ENCODE measurements at regions not wholly inside any gene's neighbourhood (a gene's known extent, or its start where the extent isn't known, plus 50 kb on each side); places are given as distances from the start of the nearest gene placed in this dataset.

DNA sequence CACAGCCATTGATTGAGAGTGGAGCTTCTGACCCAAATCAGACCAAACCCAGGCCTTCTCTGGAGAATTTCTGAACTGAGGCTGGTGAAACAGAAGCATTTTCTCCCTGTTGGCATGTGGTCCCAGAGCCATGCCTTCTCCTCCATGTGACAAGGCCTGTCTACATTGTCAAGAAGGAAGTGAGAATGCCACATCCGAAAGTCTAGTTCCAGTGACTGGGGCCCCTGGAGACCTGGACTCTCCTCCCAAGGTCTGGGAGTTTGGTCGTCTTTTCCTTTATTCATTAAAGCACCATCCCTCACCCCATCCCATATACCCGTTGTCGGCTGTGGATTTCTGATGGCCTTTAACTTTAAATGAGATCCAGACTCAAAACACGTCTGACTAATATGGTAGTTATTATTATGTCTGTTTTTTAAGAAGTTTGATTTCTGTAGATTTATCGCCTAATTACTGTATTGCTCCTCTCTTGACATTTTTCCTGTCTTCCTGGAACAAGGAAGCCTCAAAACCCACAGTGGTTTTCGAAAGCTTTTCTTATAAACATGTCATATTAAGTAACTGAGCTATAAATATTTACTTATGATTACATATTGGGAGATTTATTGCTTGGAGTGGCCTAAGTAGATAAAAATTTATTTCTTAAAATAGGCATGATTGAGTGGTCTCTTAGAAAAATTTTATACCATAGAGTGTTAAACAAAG lies 128.3 kb upstream of the FRY start:
- TF ChIP-seq, protein P1, sequence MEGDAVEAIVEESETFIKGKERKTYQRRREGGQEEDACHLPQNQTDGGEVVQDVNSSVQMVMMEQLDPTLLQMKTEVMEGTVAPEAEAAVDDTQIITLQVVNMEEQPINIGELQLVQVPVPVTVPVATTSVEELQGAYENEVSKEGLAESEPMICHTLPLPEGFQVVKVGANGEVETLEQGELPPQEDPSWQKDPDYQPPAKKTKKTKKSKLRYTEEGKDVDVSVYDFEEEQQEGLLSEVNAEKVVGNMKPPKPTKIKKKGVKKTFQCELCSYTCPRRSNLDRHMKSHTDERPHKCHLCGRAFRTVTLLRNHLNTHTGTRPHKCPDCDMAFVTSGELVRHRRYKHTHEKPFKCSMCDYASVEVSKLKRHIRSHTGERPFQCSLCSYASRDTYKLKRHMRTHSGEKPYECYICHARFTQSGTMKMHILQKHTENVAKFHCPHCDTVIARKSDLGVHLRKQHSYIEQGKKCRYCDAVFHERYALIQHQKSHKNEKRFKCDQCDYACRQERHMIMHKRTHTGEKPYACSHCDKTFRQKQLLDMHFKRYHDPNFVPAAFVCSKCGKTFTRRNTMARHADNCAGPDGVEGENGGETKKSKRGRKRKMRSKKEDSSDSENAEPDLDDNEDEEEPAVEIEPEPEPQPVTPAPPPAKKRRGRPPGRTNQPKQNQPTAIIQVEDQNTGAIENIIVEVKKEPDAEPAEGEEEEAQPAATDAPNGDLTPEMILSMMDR (IDR thresholded peaks at IDR 0.05), result no peak
- TF ChIP-seq EZH2phosphoT487 (IDR thresholded peaks at IDR 0.05) (no peak), EZH2 (IDR thresholded peaks at IDR 0.05) (no peak)
